ENCODE measurements at regions not wholly inside any gene's neighbourhood (a gene's known extent, or its start where the extent isn't known, plus 50 kb on each side); places are given as distances from the start of the nearest gene placed in this dataset.

- no peak for DNase-seq
Observed at GRCh38 chr12:123077298-123078119, 73.4 kb downstream of the PITPNM2 start.

GRCh38 chr12:123076604-123077297, 74.1 kb downstream of the PITPNM2 start:
- peak; percentile 44 to 64 for DNase-seq

GRCh38 chr12:123075646-123076171, 75.2 kb downstream of the PITPNM2 start:
- DNase-seq: peak; percentile 70 to 78

GRCh38 chr12:123075087-123075645, 75.7 kb downstream of the PITPNM2 start:
- DNase-seq: peak in 1 of 2 donors; percentile 7

GRCh38 chr12:123073962-123074801, 76.7 kb downstream of the PITPNM2 start:
- DNase-seq: no peak

- DNase-seq: no peak
Observed at GRCh38 chr12:123073292-123073691, 77.6 kb downstream of the PITPNM2 start.

GRCh38 chr12:123071857-123072256, 79.0 kb downstream of the PITPNM2 start:
- no peak for DNase-seq

- DNase-seq: no peak
Observed at GRCh38 chr12:123071099-123071800, 79.6 kb downstream of the PITPNM2 start.

GRCh38 chr12:123070267-123071081, 80.4 kb downstream of the PITPNM2 start:
- DNase-seq: no peak

- DNase-seq: no peak
Observed at GRCh38 chr12:123069436-123070266, 81.2 kb downstream of the PITPNM2 start.

- no peak for DNase-seq
Observed at GRCh38 chr12:123067654-123068053, 83.2 kb downstream of the PITPNM2 start.

- DNase-seq: no peak
Observed at GRCh38 chr12:123066384-123066710, 84.5 kb downstream of the PITPNM2 start.

- DNase-seq: no peak
Observed at GRCh38 chr12:123065676-123066383, 85.1 kb downstream of the PITPNM2 start.

- no peak for DNase-seq
Observed at GRCh38 chr12:123064885-123065619, 84.6 kb downstream of the ARL6IP4 start.

- no peak for DNase-seq
Observed at GRCh38 chr12:123064366-123064765, 83.9 kb downstream of the ARL6IP4 start.

GRCh38 chr12:123063535-123063934, 83.1 kb downstream of the ARL6IP4 start:
- DNase-seq: no peak

GRCh38 chr12:123062681-123063486, 82.4 kb downstream of the ARL6IP4 start:
- DNase-seq: peak in 1 of 2 donors; percentile 17

All from CD4-positive, alpha-beta T cell treated with Interleukin-4 for 1 hour (primary cell).